GF-D8 (cell line): ENCODE measurements at regions not wholly inside any gene's neighbourhood (a gene's known extent, or its start where the extent isn't known, plus 50 kb on each side); places are given as distances from the start of the nearest gene placed in this dataset.

Source experiments
- DNase-seq: peaks from one replicate; lab custom pipeline; 2025; lab: John Stamatoyannopoulos, UW

DNA sequence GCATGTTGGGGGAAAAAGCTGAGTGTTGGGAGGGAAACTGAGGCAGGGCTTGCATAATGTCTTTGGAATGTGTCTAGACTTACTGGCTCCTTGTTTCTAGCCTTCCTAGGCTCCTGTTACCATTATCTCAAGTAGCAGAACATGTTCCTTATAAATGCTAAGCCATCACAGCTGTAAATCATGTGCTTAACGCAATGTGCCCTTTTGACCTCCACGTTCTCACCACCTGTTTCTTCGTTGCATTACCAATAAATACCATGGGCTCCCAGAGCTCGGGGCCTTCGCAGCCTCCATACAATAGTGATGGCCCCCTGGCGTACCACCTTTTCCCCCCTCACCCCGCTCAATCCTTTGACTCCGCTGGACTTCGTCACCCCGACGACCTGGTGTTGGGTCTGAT, 54.0 kb upstream of the CWC22 start:
- no peak for DNase-seq

DNA sequence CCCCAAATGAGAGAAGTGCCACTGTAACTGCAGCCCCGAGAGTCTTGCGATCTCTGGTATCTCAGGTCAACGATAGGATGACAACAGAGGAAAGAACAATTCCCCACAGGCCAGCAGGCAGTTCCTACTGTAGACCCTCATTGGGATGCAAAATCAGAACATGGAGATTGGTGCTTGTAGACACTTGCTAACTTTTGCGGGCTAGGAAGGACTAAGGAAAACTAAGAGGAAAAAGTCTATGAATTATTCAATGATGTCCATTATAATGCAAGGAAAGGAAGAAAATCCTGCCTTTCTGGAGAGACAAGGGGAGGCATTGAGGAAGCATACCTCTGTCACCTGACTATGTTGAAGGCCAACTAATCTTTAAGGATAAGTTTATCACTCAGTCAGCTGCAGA, 51.9 kb upstream of the CWC22 start:
- no peak for DNase-seq

DNA sequence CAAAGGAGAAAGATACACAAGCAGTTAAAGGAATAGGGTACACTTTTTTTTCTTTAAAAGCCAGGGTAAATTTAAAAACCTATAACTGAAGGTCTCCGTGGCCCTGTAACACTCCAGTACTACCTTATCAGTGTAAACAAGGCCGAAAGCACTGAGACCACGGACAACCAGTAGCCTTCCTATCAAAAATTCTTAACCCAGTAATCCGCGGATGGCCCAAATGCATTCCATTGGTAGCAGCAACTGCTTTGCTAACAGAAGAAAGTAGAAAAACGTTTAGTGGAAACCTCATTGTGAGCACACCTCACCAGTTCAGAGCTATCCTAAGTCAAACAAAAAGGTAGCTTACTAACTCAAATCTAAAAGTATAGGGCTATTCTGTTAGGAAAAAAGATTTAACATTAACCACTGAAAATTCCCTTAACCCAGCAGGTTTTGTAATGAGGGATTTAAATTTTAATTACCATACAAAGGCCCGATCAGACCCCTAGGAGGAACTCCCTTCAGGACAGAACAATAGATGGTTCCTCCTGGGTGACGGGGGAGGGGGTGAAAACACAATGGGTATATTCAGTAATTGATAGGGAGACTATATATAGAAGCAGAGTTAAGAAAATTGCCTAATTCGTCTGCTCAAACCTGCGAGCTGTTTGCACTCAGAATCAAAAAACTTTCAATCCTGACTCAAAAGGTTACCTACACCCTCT, 50.8 kb upstream of the CWC22 start:
- no peak for DNase-seq
